Middle frontal gyrus (tissue), 1 donor: ENCODE measurements at regions not wholly inside any gene's neighbourhood (a gene's known extent, or its start where the extent isn't known, plus 50 kb on each side); places are given as distances from the start of the nearest gene placed in this dataset.
"Not testable (repeated sequence)": the region's sequence is repeated elsewhere in the genome, so short reads cannot be mapped to it uniquely, and the experiment has no call there.

ENCODE experiments used
- DNase-seq: peaks from one replicate; pipeline ENCODE4 v3.0.0-alpha.2; 2015; ENCODE audit warnings: low spot score; ENCODE audit errors: extremely low spot score

GRCh38 chr1:55318116-55318817, 103.1 kb upstream of the USP24 start:
- DNase-seq, result no peak

GRCh38 chr1:55317673-55318072, 102.5 kb upstream of the USP24 start:
- DNase-seq, result no peak

- no peak for DNase-seq
Measured at GRCh38 chr1:55316947-55317662, 101.9 kb upstream of the USP24 start.

- no peak for DNase-seq
Measured at GRCh38 chr1:55316502-55316901, 101.3 kb upstream of the USP24 start.

- no peak for DNase-seq
Measured at GRCh38 chr1:55315552-55315951, 100.4 kb upstream of the USP24 start.

GRCh38 chr1:55314740-55315139, 99.6 kb upstream of the USP24 start:
- no peak for DNase-seq

GRCh38 chr1:55313903-55314302, 98.7 kb upstream of the USP24 start:
- no peak for DNase-seq

GRCh38 chr1:55311979-55312378, 96.8 kb upstream of the USP24 start:
- DNase-seq, result no peak

GRCh38 chr1:55311057-55311641, 96.0 kb upstream of the USP24 start:
- no peak for DNase-seq

- no peak for DNase-seq
Measured at GRCh38 chr1:55310505-55310971, 95.4 kb upstream of the USP24 start.

- no peak for DNase-seq
Measured at GRCh38 chr1:55309786-55310504, 94.8 kb upstream of the USP24 start.

GRCh38 chr1:55309053-55309452, 93.9 kb upstream of the USP24 start:
- DNase-seq, result no peak

GRCh38 chr1:55305735-55306134, 90.6 kb upstream of the USP24 start:
- DNase-seq, result no peak

GRCh38 chr1:55304229-55304740, 89.1 kb upstream of the USP24 start:
- DNase-seq, result no peak

GRCh38 chr1:55302972-55303371, 87.8 kb upstream of the USP24 start:
- DNase-seq, result no peak

- DNase-seq, result no peak
Measured at GRCh38 chr1:55301912-55302311, 86.7 kb upstream of the USP24 start.

GRCh38 chr1:55300975-55301374, 85.8 kb upstream of the USP24 start:
- DNase-seq, result no peak

GRCh38 chr1:55298167-55298894, 83.2 kb upstream of the USP24 start:
- DNase-seq, result no peak

GRCh38 chr1:55296247-55296646, 81.1 kb upstream of the USP24 start:
- not testable (repeated sequence) for DNase-seq

GRCh38 chr1:55289614-55290013, 74.5 kb upstream of the USP24 start:
- no peak for DNase-seq

- DNase-seq, result no peak
Measured at GRCh38 chr1:55289042-55289441, 73.9 kb upstream of the USP24 start.
